Left ventricle myocardium inferior (tissue), 1 donor: ENCODE measurements at regions not wholly inside any gene's neighbourhood (a gene's known extent, or its start where the extent isn't known, plus 50 kb on each side); places are given as distances from the start of the nearest gene placed in this dataset.

ENCODE experiments used
- DNase-seq: peaks from one replicate; pipeline ENCODE4 v3.0.0-alpha.2; 2020
- H3K27ac ChIP-seq: fragments of 200-600 bp; replicated peaks from 2 replicates; pipeline ENCODE4 v1.8.0; 2021
- H3K27me3 ChIP-seq: fragments of 200-600 bp; 2 replicates; pipeline ENCODE4 v1.8.0; 2021; ENCODE audit warnings: low read depth
- H3K36me3 ChIP-seq: fragments of 200-600 bp; 2 replicates; pipeline ENCODE4 v1.8.0; 2021
- H3K4me1 ChIP-seq: fragments of 200-600 bp; 2 replicates; pipeline ENCODE4 v1.8.0; 2021
- H3K4me3 ChIP-seq: fragments of 200-600 bp; 2 replicates; pipeline ENCODE4 v1.8.0; 2021; ENCODE audit warnings: mild to moderate bottlenecking, moderate library complexity
- H3K9me3 ChIP-seq: fragments of 200-600 bp; replicated peaks from 2 replicates; pipeline ENCODE4 v1.8.0; 2021
- CTCF ChIP-seq: fragments of 200-600 bp; IDR thresholded peaks from 2 replicates; pipeline ENCODE4 v1.8.0; 2021; ENCODE audit warnings: antibody characterized with exemption, mild to moderate bottlenecking, borderline replicate concordance
- intact Hi-C: fragments of 100-400 bp; cut with micrococcal nuclease; formaldehyde crosslinking; loops from one replicate; pipeline ENCODE4 v1.11.0; 2022
- donor health status: DM: no; HTN: yes; CAD: no; lungs with severe emphysema.

- Histone ChIP-seq H3K9me3 (no peaks in the 10 kb centered on the region), H3K4me1 (no peaks in the 10 kb centered on the region), H3K27me3 (no peaks in the 10 kb centered on the region), H3K27ac (no peak overlapping the region), H3K36me3 (no peaks in the 10 kb centered on the region), H3K4me3 (no peak overlapping the region)
- TF ChIP-seq CTCF, result no peak
- DNase-seq, result no peak
- intact Hi-C loops, result no loop called here
These were observed 848.6 kb upstream of the PABPC4L start for GRCh38 chr4:135050086-135050717.

GRCh38 chr4:135032670-135033069 lies 831.1 kb upstream of the PABPC4L start:
- no peak for DNase-seq
- TF ChIP-seq CTCF, result no peak
- Histone ChIP-seq H3K4me1 (no peaks in the 10 kb centered on the region), H3K36me3 (no peaks in the 10 kb centered on the region), H3K9me3 (no peaks in the 10 kb centered on the region), H3K4me3 (no peak overlapping the region), H3K27ac (no peak overlapping the region), H3K27me3 (no peaks in the 10 kb centered on the region)
- intact Hi-C loops, result no loop called here

- no peak for DNase-seq
- no peaks in the 10 kb centered on the region for H3K4me1 ChIP-seq
- TF ChIP-seq CTCF, result no peak
- H3K4me3 ChIP-seq, result no peak overlapping the region
- intact Hi-C loops, result no loop called here
- H3K9me3 ChIP-seq, result peaks cover 16% of the 10 kb centered on the region
- H3K27ac ChIP-seq, result no peak overlapping the region
- H3K27me3 ChIP-seq, result no peaks in the 10 kb centered on the region
- no peaks in the 10 kb centered on the region for H3K36me3 ChIP-seq
These were observed 814.2 kb upstream of the PABPC4L start for GRCh38 chr4:135015771-135016170.

GRCh38 chr4:135007400-135007799 lies 805.8 kb upstream of the PABPC4L start:
- Histone ChIP-seq H3K36me3 (no peaks in the 10 kb centered on the region), H3K27me3 (no peaks in the 10 kb centered on the region), H3K27ac (no peak overlapping the region), H3K9me3 (no peaks in the 10 kb centered on the region), H3K4me3 (no peak overlapping the region), H3K4me1 (no peaks in the 10 kb centered on the region)
- DNase-seq, result no peak
- no peak for TF ChIP-seq CTCF
- intact Hi-C loops, result no loop called here

- DNase-seq, result no peak
- Histone ChIP-seq H3K27ac (no peak overlapping the region), H3K4me1 (no peaks in the 10 kb centered on the region), H3K4me3 (no peak overlapping the region), H3K9me3 (no peaks in the 10 kb centered on the region), H3K27me3 (no peaks in the 10 kb centered on the region), H3K36me3 (no peaks in the 10 kb centered on the region)
- no peak for TF ChIP-seq CTCF
- intact Hi-C loops, result no loop called here
These were observed 797.6 kb upstream of the PABPC4L start for GRCh38 chr4:134999169-134999568.
